Fibroblast of villous mesenchyme (primary cell): ENCODE measurements at regions not wholly inside any gene's neighbourhood (a gene's known extent, or its start where the extent isn't known, plus 50 kb on each side); places are given as distances from the start of the nearest gene placed in this dataset.

ENCODE experiments used
- DNase-seq: peaks from one replicate; pipeline ENCODE4 v3.0.0-alpha.2; 2010; ENCODE audit warnings: low read depth
- H3K4me3 ChIP-seq: 2 replicates; pipeline ENCODE4 v1.5.1; 2011; ENCODE audit warnings: low read depth, mild to moderate bottlenecking, low read length
- CTCF ChIP-seq: IDR thresholded peaks from 2 replicates; pipeline ENCODE4 v1.5.1; 2012; ENCODE audit warnings: low read depth, mild to moderate bottlenecking, low read length; ENCODE audit not compliant: insufficient read depth

GRCh38 chr21:22903851-22904250, 1905.6 kb downstream of the NCAM2 start:
- TF ChIP-seq CTCF = no peak
- H3K4me3 ChIP-seq = no peak overlapping the region
- peak; percentile 1 for DNase-seq

GRCh38 chr21:22904385-22904784, 1906.2 kb downstream of the NCAM2 start:
- no peak for DNase-seq
- no peak for TF ChIP-seq CTCF
- no peak overlapping the region for H3K4me3 ChIP-seq

- no peak overlapping the region for H3K4me3 ChIP-seq
- DNase-seq = no peak
- no peak for TF ChIP-seq CTCF
Observed at GRCh38 chr21:22925032-22925431, 1926.8 kb downstream of the NCAM2 start.

- no peak overlapping the region for H3K4me3 ChIP-seq
- TF ChIP-seq CTCF = no peak
- no peak for DNase-seq
Observed at GRCh38 chr21:22927469-22927868, 1929.3 kb downstream of the NCAM2 start.

GRCh38 chr21:22941779-22942490, 1943.7 kb downstream of the NCAM2 start:
- no peak overlapping the region for H3K4me3 ChIP-seq
- no peak for DNase-seq
- TF ChIP-seq CTCF = no peak

GRCh38 chr21:22955559-22955958, 1957.3 kb downstream of the NCAM2 start:
- DNase-seq = no peak
- no peak overlapping the region for H3K4me3 ChIP-seq
- TF ChIP-seq CTCF = no peak

- no peak overlapping the region for H3K4me3 ChIP-seq
- DNase-seq = no peak
Observed at GRCh38 chr21:22961258-22961657, 1963.0 kb downstream of the NCAM2 start.

More at GRCh38 chr21:22961258-22961657, 1963.0 kb downstream of the NCAM2 start:
- no peak for TF ChIP-seq CTCF
